H9 (cell line): ENCODE measurements at regions not wholly inside any gene's neighbourhood (a gene's known extent, or its start where the extent isn't known, plus 50 kb on each side); places are given as distances from the start of the nearest gene placed in this dataset.

Experiments
- DNase-seq: peaks from one replicate; pipeline ENCODE4 v3.0.0-alpha.2; 2017
- H2AFZ ChIP-seq: one replicate; pipeline ENCODE4 v1.6.1; 2013; ENCODE audit warnings: mild to moderate bottlenecking, low read length, control low read depth, moderate library complexity
- H2AK5ac ChIP-seq: 2 replicates; pipeline ENCODE4 v1.6.1; 2013; ENCODE audit warnings: low read length, control low read depth, mixed read lengths; ENCODE audit not compliant: insufficient read length
- H2BK120ac ChIP-seq: one replicate; pipeline ENCODE4 v1.6.1; 2013; ENCODE audit warnings: low read depth, mild to moderate bottlenecking, low read length, control low read depth, inconsistent platforms; ENCODE audit not compliant: poor library complexity, severe bottlenecking
- H2BK12ac ChIP-seq: 2 replicates; pipeline ENCODE4 v1.6.1; 2013; ENCODE audit warnings: low read length, control low read depth, mixed read lengths, low read depth; ENCODE audit not compliant: insufficient read length
- H2BK15ac ChIP-seq: 2 replicates; pipeline ENCODE4 v1.6.1; 2013; ENCODE audit warnings: low read depth, low read length, control low read depth
- H2BK20ac ChIP-seq: one replicate; pipeline ENCODE4 v1.6.1; 2013; ENCODE audit warnings: low read depth, mild to moderate bottlenecking, low read length, control low read depth, inconsistent platforms; ENCODE audit not compliant: poor library complexity, severe bottlenecking
- H2BK5ac ChIP-seq: 2 replicates; pipeline ENCODE4 v1.6.1; 2013; ENCODE audit warnings: low read length, control low read depth, mixed read lengths; ENCODE audit not compliant: insufficient read length
- H3K14ac ChIP-seq: 2 replicates; pipeline ENCODE4 v1.6.1; 2013; ENCODE audit warnings: low read length, control low read depth; ENCODE audit not compliant: insufficient read depth
- H3K18ac ChIP-seq: 2 replicates; pipeline ENCODE4 v1.6.1; 2013; ENCODE audit warnings: low read depth, mild to moderate bottlenecking, mixed read lengths, low read length, control low read depth; ENCODE audit not compliant: insufficient read length
- H3K23ac ChIP-seq: 2 replicates; pipeline ENCODE4 v1.6.1; 2013; ENCODE audit warnings: low read length, control low read depth, mixed read lengths, low read depth; ENCODE audit not compliant: insufficient read length
- H3K23me2 ChIP-seq: 2 replicates; pipeline ENCODE4 v1.6.1; 2013; ENCODE audit warnings: low read depth, mild to moderate bottlenecking, mixed read lengths, low read length, control low read depth; ENCODE audit not compliant: insufficient read length, poor library complexity, severe bottlenecking
- H3K27ac ChIP-seq: 2 replicates; pipeline ENCODE4 v1.5.1; 2013; ENCODE audit warnings: low read length, control low read depth, mixed read lengths, low read depth; ENCODE audit not compliant: insufficient read length
- H3K27me3 ChIP-seq: 2 replicates; pipeline ENCODE4 v1.6.1; 2013; ENCODE audit warnings: low read length, control low read depth, inconsistent platforms; ENCODE audit not compliant: insufficient read depth
- H3K4ac ChIP-seq: 2 replicates; pipeline ENCODE4 v1.6.1; 2013; ENCODE audit warnings: low read depth, mild to moderate bottlenecking, control low read depth, inconsistent platforms, low read length, moderate library complexity
- H3K4me1 ChIP-seq: 2 replicates; pipeline ENCODE4 v1.6.1; 2013; ENCODE audit warnings: low read length, control low read depth, inconsistent platforms; ENCODE audit not compliant: insufficient read depth
- H3K4me2 ChIP-seq: 2 replicates; pipeline ENCODE4 v1.6.1; 2013; ENCODE audit warnings: low read length, control low read depth, mixed read lengths; ENCODE audit not compliant: insufficient read length, insufficient read depth
- H3K56ac ChIP-seq: 2 replicates; pipeline ENCODE4 v1.6.1; 2013; ENCODE audit warnings: low read depth, mild to moderate bottlenecking, mixed read lengths, low read length, control low read depth; ENCODE audit not compliant: insufficient read length
- H3K79me1 ChIP-seq: 2 replicates; pipeline ENCODE4 v1.6.1; 2013; ENCODE audit warnings: low read depth, mild to moderate bottlenecking, moderate library complexity, low read length, control low read depth, inconsistent platforms; ENCODE audit not compliant: insufficient read depth, poor library complexity, severe bottlenecking
- H3K79me2 ChIP-seq: 2 replicates; pipeline ENCODE4 v1.6.1; 2013; ENCODE audit warnings: low read length, control low read depth, inconsistent platforms; ENCODE audit not compliant: insufficient read depth
- H3K9ac ChIP-seq: 2 replicates; pipeline ENCODE4 v1.6.1; 2013; ENCODE audit warnings: low read length, control low read depth, mixed read lengths; ENCODE audit not compliant: insufficient read length; ENCODE audit errors: extremely low read depth
- H3K9me3 ChIP-seq: one replicate; pipeline ENCODE4 v1.6.1; 2013; ENCODE audit warnings: low read depth, low read length, inconsistent platforms; ENCODE audit not compliant: control insufficient read depth
- H3T11ph ChIP-seq: one replicate; pipeline ENCODE4 v1.6.1; 2013; ENCODE audit warnings: mild to moderate bottlenecking, low read length, control low read depth, inconsistent platforms
- H4K20me1 ChIP-seq: one replicate; pipeline ENCODE4 v1.6.1; 2013; ENCODE audit not compliant: control insufficient read depth, insufficient read length, insufficient read depth
- H4K5ac ChIP-seq: 2 replicates; pipeline ENCODE4 v1.6.1; 2013; ENCODE audit warnings: low read depth, mild to moderate bottlenecking, mixed read lengths, low read length, control low read depth; ENCODE audit not compliant: insufficient read length
- H4K8ac ChIP-seq: replicated peaks from 2 replicates; pipeline ENCODE4 v1.6.1; 2013; ENCODE audit warnings: low read length, control low read depth, mixed read lengths, low read depth; ENCODE audit not compliant: insufficient read length
- H4K91ac ChIP-seq: 2 replicates; pipeline ENCODE4 v1.6.1; 2013; ENCODE audit warnings: low read depth, mild to moderate bottlenecking, moderate library complexity, mixed read lengths, low read length, control low read depth; ENCODE audit not compliant: insufficient read length
- H3K27ac Mint-ChIP-seq, 3 experiments: 2 replicates in 2 of 3; 3 replicates in 1 of 3; pipeline ENCODE4 v1.8.0; 2020 to 2021; ENCODE audit warnings: mixed read lengths in 3 of 3, mild to moderate bottlenecking in 1 of 3, moderate library complexity in 1 of 3
- H3K27me3 Mint-ChIP-seq: 2 replicates; pipeline ENCODE4 v1.8.0; 2021; ENCODE audit warnings: low read depth, mild to moderate bottlenecking, moderate library complexity, mixed read lengths
- H3K36me3 Mint-ChIP-seq, 3 experiments: 2 replicates in 2 of 3; 3 replicates in 1 of 3; pipeline ENCODE4 v1.8.0; 2020 to 2021; ENCODE audit warnings: low read depth in 3 of 3, mixed read lengths in 3 of 3; ENCODE audit not compliant: insufficient read depth in 1 of 3
- H3K4me1 Mint-ChIP-seq, 2 experiments: 2 replicates each; pipeline ENCODE4 v1.8.0; 2020; ENCODE audit warnings: mixed read lengths in 2 of 2
- H3K4me3 Mint-ChIP-seq, 2 experiments: 2 replicates in 1 of 2; 3 replicates in 1 of 2; pipeline ENCODE4 v1.8.0; 2020 to 2021; ENCODE audit warnings: mild to moderate bottlenecking in 2 of 2, mixed read lengths in 2 of 2, moderate library complexity in 1 of 2
- H3K9me3 Mint-ChIP-seq, 2 experiments: 2 replicates in 1 of 2; 3 replicates in 1 of 2; pipeline ENCODE4 v1.8.0; 2020; ENCODE audit warnings: mild to moderate bottlenecking in 2 of 2, mixed read lengths in 2 of 2, moderate library complexity in 1 of 2
- CTCF ChIP-seq: fragments of 200-600 bp; sonication (generic); conservative IDR thresholded peaks from 3 replicates; pipeline ENCODE4 v1.8.0; 2021; ENCODE audit warnings: antibody characterized with exemption, mild to moderate bottlenecking
- WGBS: extraction: QIAGEN DNeasy Blood & Tissue Kit; methylation state at CpG from one replicate; pipeline ENCODE4 v1.1.7; 2013; ENCODE audit warnings: missing lambda C conversion rate, low lambda C conversion rate, mixed read lengths; ENCODE audit not compliant: insufficient read length; ENCODE audit errors: extremely low coverage; 5-methylcytosine and 5-hydroxymethylcytosine counted together

DNA sequence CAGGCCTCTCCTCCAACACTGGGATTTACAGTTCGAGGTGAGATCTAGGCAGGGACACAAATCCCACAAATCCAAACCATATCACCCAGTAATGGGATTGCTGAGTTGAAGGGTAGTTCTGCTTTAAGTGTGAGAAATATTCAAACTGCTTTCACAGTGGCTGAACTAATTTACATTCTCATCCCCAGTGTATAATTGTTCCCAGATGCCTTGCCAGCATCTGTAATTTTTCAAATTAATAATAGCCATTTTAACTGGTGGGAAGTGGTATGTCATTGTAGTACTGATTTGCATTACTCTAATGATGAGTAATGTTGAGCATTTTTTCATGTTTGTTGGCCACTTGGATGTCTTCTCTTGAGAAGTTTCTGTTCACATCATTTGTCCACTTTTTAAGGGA lies 592.8 kb upstream of the GRM3 start:
- Histone ChIP-seq H3K4me1 (no peaks in the 10 kb centered on the region), H4K8ac (no peak overlapping the region), H3K9me3 (no peaks in the 10 kb centered on the region), H3K4ac (no peak overlapping the region), H4K91ac (no peak overlapping the region), H3K79me1 (no peaks in the 10 kb centered on the region), H3K18ac (no peak overlapping the region), H3K27me3 (no peaks in the 10 kb centered on the region), H4K5ac (no peak overlapping the region), H3K9ac (no peak overlapping the region), H2AFZ (no peak overlapping the region), H3K56ac (no peak overlapping the region), H2BK20ac (no peak overlapping the region), H2BK5ac (no peak overlapping the region), H3K14ac (no peak overlapping the region), H3K27ac (no peak overlapping the region), H2AK5ac (no peak overlapping the region), H2BK120ac (no peak overlapping the region), H3T11ph (no peak overlapping the region), H3K23ac (no peak overlapping the region), H2BK15ac (no peak overlapping the region), H3K23me2 (no peaks in the 10 kb centered on the region), H4K20me1 (no peaks in the 10 kb centered on the region), H3K4me2 (no peak overlapping the region), H3K79me2 (no peaks in the 10 kb centered on the region), H2BK12ac (no peak overlapping the region)
- Mint-ChIP-seq H3K27me3 (no peaks in the 10 kb centered on the region), H3K27ac (0 out of 7 replicates have a peak overlapping the region, but pooled peaks of 1 of the 3 experiments have one; percentile 15), H3K9me3 (no peaks in the 10 kb centered on the region), H3K4me1 (no peaks in the 10 kb centered on the region), H3K4me3 (no peak overlapping the region), H3K36me3 (no peaks in the 10 kb centered on the region)
- no peak for DNase-seq
- WGBS, result no CpG with 5 or more reads among the region's 1 CpG
- no peak for TF ChIP-seq CTCF
